ENCODE measurements at regions not wholly inside any gene's neighbourhood (a gene's known extent, or its start where the extent isn't known, plus 50 kb on each side); places are given as distances from the start of the nearest gene placed in this dataset.

- TF ChIP-seq CTCF (tag by site-specific recombination; IDR thresholded peaks at IDR 0.05), result no peak
- TF ChIP-seq ZNF792 (tag by site-specific recombination; IDR thresholded peaks at IDR 0.05), result no peak
- TF ChIP-seq ZBTB10 (tag by site-specific recombination; IDR thresholded peaks at IDR 0.05), result no peak
- no peak for TF ChIP-seq ZNF24 (tag by site-specific recombination; IDR thresholded peaks at IDR 0.05)
- no peak for TF ChIP-seq TCF7L2 (IDR thresholded peaks at IDR 0.05; ENCODE audit: borderline replicate concordance, low read depth, low read length)
- TF ChIP-seq YY1 (tag by site-specific recombination; IDR thresholded peaks at IDR 0.05), result no peak
- TF ChIP-seq ZNF335 (tag by site-specific recombination; conservative IDR thresholded peaks at IDR 0.05), result no peak
These were observed 168.6 kb upstream of the PIRT start for GRCh38 chr17:11006530-11006929.
